H9 (cell line): ENCODE measurements at regions not wholly inside any gene's neighbourhood (a gene's known extent, or its start where the extent isn't known, plus 50 kb on each side); places are given as distances from the start of the nearest gene placed in this dataset.
A peak's percentile ranks its signal among the peaks of the same experiment; 100 is the strongest.

Experiments used
- DNase-seq: peaks from one replicate; pipeline ENCODE4 v3.0.0-alpha.2; 2017
- H2AFZ ChIP-seq: one replicate; pipeline ENCODE4 v1.6.1; 2013; ENCODE audit warnings: mild to moderate bottlenecking, low read length, control low read depth, moderate library complexity
- H2AK5ac ChIP-seq: 2 replicates; pipeline ENCODE4 v1.6.1; 2013; ENCODE audit warnings: low read length, control low read depth, mixed read lengths; ENCODE audit not compliant: insufficient read length
- H2BK120ac ChIP-seq: one replicate; pipeline ENCODE4 v1.6.1; 2013; ENCODE audit warnings: low read depth, mild to moderate bottlenecking, low read length, control low read depth, inconsistent platforms; ENCODE audit not compliant: poor library complexity, severe bottlenecking
- H2BK12ac ChIP-seq: 2 replicates; pipeline ENCODE4 v1.6.1; 2013; ENCODE audit warnings: low read length, control low read depth, mixed read lengths, low read depth; ENCODE audit not compliant: insufficient read length
- H2BK15ac ChIP-seq: 2 replicates; pipeline ENCODE4 v1.6.1; 2013; ENCODE audit warnings: low read depth, low read length, control low read depth
- H2BK20ac ChIP-seq: one replicate; pipeline ENCODE4 v1.6.1; 2013; ENCODE audit warnings: low read depth, mild to moderate bottlenecking, low read length, control low read depth, inconsistent platforms; ENCODE audit not compliant: poor library complexity, severe bottlenecking
- H2BK5ac ChIP-seq: 2 replicates; pipeline ENCODE4 v1.6.1; 2013; ENCODE audit warnings: low read length, control low read depth, mixed read lengths; ENCODE audit not compliant: insufficient read length
- H3K14ac ChIP-seq: 2 replicates; pipeline ENCODE4 v1.6.1; 2013; ENCODE audit warnings: low read length, control low read depth; ENCODE audit not compliant: insufficient read depth
- H3K18ac ChIP-seq: 2 replicates; pipeline ENCODE4 v1.6.1; 2013; ENCODE audit warnings: low read depth, mild to moderate bottlenecking, mixed read lengths, low read length, control low read depth; ENCODE audit not compliant: insufficient read length
- H3K23ac ChIP-seq: 2 replicates; pipeline ENCODE4 v1.6.1; 2013; ENCODE audit warnings: low read length, control low read depth, mixed read lengths, low read depth; ENCODE audit not compliant: insufficient read length
- H3K23me2 ChIP-seq: 2 replicates; pipeline ENCODE4 v1.6.1; 2013; ENCODE audit warnings: low read depth, mild to moderate bottlenecking, mixed read lengths, low read length, control low read depth; ENCODE audit not compliant: insufficient read length, poor library complexity, severe bottlenecking
- H3K27ac ChIP-seq: 2 replicates; pipeline ENCODE4 v1.5.1; 2013; ENCODE audit warnings: low read length, control low read depth, mixed read lengths, low read depth; ENCODE audit not compliant: insufficient read length
- H3K27me3 ChIP-seq: 2 replicates; pipeline ENCODE4 v1.6.1; 2013; ENCODE audit warnings: low read length, control low read depth, inconsistent platforms; ENCODE audit not compliant: insufficient read depth
- H3K4ac ChIP-seq: 2 replicates; pipeline ENCODE4 v1.6.1; 2013; ENCODE audit warnings: low read depth, mild to moderate bottlenecking, control low read depth, inconsistent platforms, low read length, moderate library complexity
- H3K4me1 ChIP-seq: 2 replicates; pipeline ENCODE4 v1.6.1; 2013; ENCODE audit warnings: low read length, control low read depth, inconsistent platforms; ENCODE audit not compliant: insufficient read depth
- H3K4me2 ChIP-seq: 2 replicates; pipeline ENCODE4 v1.6.1; 2013; ENCODE audit warnings: low read length, control low read depth, mixed read lengths; ENCODE audit not compliant: insufficient read length, insufficient read depth
- H3K56ac ChIP-seq: 2 replicates; pipeline ENCODE4 v1.6.1; 2013; ENCODE audit warnings: low read depth, mild to moderate bottlenecking, mixed read lengths, low read length, control low read depth; ENCODE audit not compliant: insufficient read length
- H3K79me1 ChIP-seq: 2 replicates; pipeline ENCODE4 v1.6.1; 2013; ENCODE audit warnings: low read depth, mild to moderate bottlenecking, moderate library complexity, low read length, control low read depth, inconsistent platforms; ENCODE audit not compliant: insufficient read depth, poor library complexity, severe bottlenecking
- H3K79me2 ChIP-seq: 2 replicates; pipeline ENCODE4 v1.6.1; 2013; ENCODE audit warnings: low read length, control low read depth, inconsistent platforms; ENCODE audit not compliant: insufficient read depth
- H3K9ac ChIP-seq: 2 replicates; pipeline ENCODE4 v1.6.1; 2013; ENCODE audit warnings: low read length, control low read depth, mixed read lengths; ENCODE audit not compliant: insufficient read length; ENCODE audit errors: extremely low read depth
- H3K9me3 ChIP-seq: one replicate; pipeline ENCODE4 v1.6.1; 2013; ENCODE audit warnings: low read depth, low read length, inconsistent platforms; ENCODE audit not compliant: control insufficient read depth
- H3T11ph ChIP-seq: one replicate; pipeline ENCODE4 v1.6.1; 2013; ENCODE audit warnings: mild to moderate bottlenecking, low read length, control low read depth, inconsistent platforms
- H4K20me1 ChIP-seq: one replicate; pipeline ENCODE4 v1.6.1; 2013; ENCODE audit not compliant: control insufficient read depth, insufficient read length, insufficient read depth
- H4K5ac ChIP-seq: 2 replicates; pipeline ENCODE4 v1.6.1; 2013; ENCODE audit warnings: low read depth, mild to moderate bottlenecking, mixed read lengths, low read length, control low read depth; ENCODE audit not compliant: insufficient read length
- H4K8ac ChIP-seq: replicated peaks from 2 replicates; pipeline ENCODE4 v1.6.1; 2013; ENCODE audit warnings: low read length, control low read depth, mixed read lengths, low read depth; ENCODE audit not compliant: insufficient read length
- H4K91ac ChIP-seq: 2 replicates; pipeline ENCODE4 v1.6.1; 2013; ENCODE audit warnings: low read depth, mild to moderate bottlenecking, moderate library complexity, mixed read lengths, low read length, control low read depth; ENCODE audit not compliant: insufficient read length
- H3K27ac Mint-ChIP-seq, 3 experiments: 2 replicates in 2 of 3; 3 replicates in 1 of 3; pipeline ENCODE4 v1.8.0; 2020 to 2021; ENCODE audit warnings: mixed read lengths in 3 of 3, mild to moderate bottlenecking in 1 of 3, moderate library complexity in 1 of 3
- H3K27me3 Mint-ChIP-seq: 2 replicates; pipeline ENCODE4 v1.8.0; 2021; ENCODE audit warnings: low read depth, mild to moderate bottlenecking, moderate library complexity, mixed read lengths
- H3K36me3 Mint-ChIP-seq, 3 experiments: 2 replicates in 2 of 3; 3 replicates in 1 of 3; pipeline ENCODE4 v1.8.0; 2020 to 2021; ENCODE audit warnings: low read depth in 3 of 3, mixed read lengths in 3 of 3; ENCODE audit not compliant: insufficient read depth in 1 of 3
- H3K4me1 Mint-ChIP-seq, 2 experiments: 2 replicates each; pipeline ENCODE4 v1.8.0; 2020; ENCODE audit warnings: mixed read lengths in 2 of 2
- H3K4me3 Mint-ChIP-seq, 2 experiments: 2 replicates in 1 of 2; 3 replicates in 1 of 2; pipeline ENCODE4 v1.8.0; 2020 to 2021; ENCODE audit warnings: mild to moderate bottlenecking in 2 of 2, mixed read lengths in 2 of 2, moderate library complexity in 1 of 2
- H3K9me3 Mint-ChIP-seq, 2 experiments: 2 replicates in 1 of 2; 3 replicates in 1 of 2; pipeline ENCODE4 v1.8.0; 2020; ENCODE audit warnings: mild to moderate bottlenecking in 2 of 2, mixed read lengths in 2 of 2, moderate library complexity in 1 of 2
- CTCF ChIP-seq: fragments of 200-600 bp; sonication (generic); conservative IDR thresholded peaks from 3 replicates; pipeline ENCODE4 v1.8.0; 2021; ENCODE audit warnings: antibody characterized with exemption, mild to moderate bottlenecking
- WGBS: extraction: QIAGEN DNeasy Blood & Tissue Kit; methylation state at CpG from one replicate; pipeline ENCODE4 v1.1.7; 2013; ENCODE audit warnings: missing lambda C conversion rate, low lambda C conversion rate, mixed read lengths; ENCODE audit not compliant: insufficient read length; ENCODE audit errors: extremely low coverage; 5-methylcytosine and 5-hydroxymethylcytosine counted together

GRCh38 chr5:61915646-61916045 is 390.4 kb upstream of the KIF2A start:
- no peak overlapping the region for H3K18ac ChIP-seq
- H3K9me3 ChIP-seq: no peaks in the 10 kb centered on the region
- H4K91ac ChIP-seq: no peak overlapping the region
- no peak overlapping the region for H3T11ph ChIP-seq
- Mint-ChIP-seq H3K27ac (no peak overlapping the region), H3K27me3 (no peaks in the 10 kb centered on the region), H3K9me3 (peaks cover 13 to 16% of the 10 kb centered on the region in 2 experiments), H3K4me1 (peaks cover 2 to 5% of the 10 kb centered on the region in 2 experiments; a peak in 3 of 4 replicates), H3K4me3 (no peak overlapping the region), H3K36me3 (peaks cover 5 to 10% (median 5%) of the 10 kb centered on the region in 3 experiments; a peak in 6 of 7 replicates)
- no peaks in the 10 kb centered on the region for H4K20me1 ChIP-seq
- no peak overlapping the region for H4K5ac ChIP-seq
- no CpG with 5 or more reads among the region's 4 CpGs for WGBS
- no peak overlapping the region for H3K56ac ChIP-seq
- no peaks in the 10 kb centered on the region for H3K79me2 ChIP-seq
- H4K8ac ChIP-seq: no peak overlapping the region
- H3K9ac ChIP-seq: no peak overlapping the region
- no peak overlapping the region for H2AFZ ChIP-seq
- DNase-seq: peak; percentile 51
- no peak overlapping the region for H3K4me2 ChIP-seq
- H2AK5ac ChIP-seq: no peak overlapping the region
- peak; percentile 58 for TF ChIP-seq CTCF
- H3K14ac ChIP-seq: no peak overlapping the region
- H2BK120ac ChIP-seq: no peak overlapping the region
- no peaks in the 10 kb centered on the region for H3K23me2 ChIP-seq
- no peak overlapping the region for H2BK12ac ChIP-seq
- H2BK5ac ChIP-seq: no peak overlapping the region
- H3K23ac ChIP-seq: no peak overlapping the region
- no peak overlapping the region for H2BK15ac ChIP-seq
- no peak overlapping the region for H3K4ac ChIP-seq
- no peak overlapping the region for H3K27ac ChIP-seq
- H3K27me3 ChIP-seq: no peaks in the 10 kb centered on the region; the same call in 1 of the 2 replicates
- no peaks in the 10 kb centered on the region for H3K4me1 ChIP-seq
- no peak overlapping the region for H2BK20ac ChIP-seq
- no peaks in the 10 kb centered on the region for H3K79me1 ChIP-seq
